Dermis microvascular lymphatic vessel endothelial cell (primary cell): ENCODE measurements at regions not wholly inside any gene's neighbourhood (a gene's known extent, or its start where the extent isn't known, plus 50 kb on each side); places are given as distances from the start of the nearest gene placed in this dataset.

Source experiments
- DNase-seq, 2 donors: peaks; one replicate each; pipeline versions ENCODE4 v3.0.0 to v3.0.0-alpha.2; 2010; ENCODE audit warnings: low read depth in 2 of 2

- no peak for DNase-seq
These were observed 233.6 kb downstream of the GLRX3 start for GRCh38 chr10:130369645-130370381.

GRCh38 chr10:130370721-130371120 lies 234.5 kb downstream of the GLRX3 start:
- no peak for DNase-seq

- DNase-seq = no peak
These were observed 235.0 kb downstream of the GLRX3 start for GRCh38 chr10:130371156-130371555.

GRCh38 chr10:130371666-130372065 lies 235.5 kb downstream of the GLRX3 start:
- DNase-seq = no peak

DNA sequence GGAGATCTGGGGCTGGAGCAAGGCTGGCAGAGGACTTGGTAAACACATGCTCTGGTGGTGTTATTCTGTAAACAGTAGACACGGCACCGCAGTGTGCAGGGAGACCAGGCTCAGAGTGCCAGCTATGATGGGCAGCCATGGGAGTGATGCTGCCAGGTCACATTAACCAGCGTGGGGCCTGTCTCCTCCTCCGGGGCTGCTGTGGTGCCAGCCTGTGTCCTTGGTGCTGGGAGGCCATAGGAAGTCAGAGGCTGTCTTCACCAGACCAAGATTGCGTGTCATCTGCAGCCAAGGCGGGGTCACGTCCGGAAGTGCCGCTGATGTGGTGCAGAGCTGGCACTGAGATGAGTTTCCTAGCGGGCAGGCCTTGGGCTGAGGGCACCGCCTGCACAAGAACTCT lies 236.0 kb downstream of the GLRX3 start:
- DNase-seq = no peak

DNA sequence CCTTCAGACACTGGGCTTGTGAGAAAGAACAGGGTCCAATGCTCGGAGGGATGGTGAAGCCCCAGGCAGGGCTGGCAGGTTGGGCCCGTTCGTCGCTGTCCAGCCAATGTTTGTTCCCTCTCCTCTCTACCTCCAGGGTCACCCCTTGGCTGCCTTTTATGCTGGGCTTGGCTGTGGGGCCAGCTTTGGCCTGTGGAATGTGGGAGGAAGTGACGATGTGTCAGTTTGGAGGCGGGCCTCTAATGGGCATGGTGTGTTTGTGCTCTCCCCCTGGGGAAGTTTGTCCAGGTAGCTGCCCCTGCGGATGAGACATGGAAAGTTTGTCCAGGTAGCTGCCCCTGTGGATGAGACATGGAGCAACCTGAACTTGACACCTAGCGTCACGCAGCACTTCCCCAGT lies 236.7 kb downstream of the GLRX3 start:
- no peak for DNase-seq

DNA sequence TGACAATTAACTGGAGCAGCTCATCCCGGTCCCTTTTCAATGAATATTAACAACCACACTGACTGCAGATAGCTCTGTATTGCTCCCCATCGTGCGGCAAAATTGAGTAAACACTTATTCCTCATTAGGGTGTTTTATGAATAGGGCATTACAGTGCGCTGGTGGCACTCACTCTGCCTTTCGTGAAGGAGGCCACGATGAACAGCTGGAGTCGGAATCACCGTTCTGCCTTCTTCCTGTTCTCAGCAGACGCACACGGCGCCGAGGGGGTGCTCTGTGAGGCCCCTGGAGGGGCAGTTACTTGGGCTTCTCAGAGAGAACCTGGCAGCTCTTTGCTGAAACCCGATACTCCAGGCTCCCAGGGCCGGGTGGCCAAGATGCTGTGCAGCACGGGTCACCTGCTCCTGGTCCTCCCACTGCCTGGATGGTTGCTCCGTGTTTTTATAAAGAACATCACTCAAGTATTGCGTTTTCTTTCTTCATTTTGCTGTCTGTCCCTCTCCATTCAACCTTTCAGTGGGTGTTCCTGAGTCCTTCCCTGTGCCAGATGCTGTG lies 241.9 kb downstream of the GLRX3 start:
- no peak for DNase-seq

- no peak for DNase-seq
These were observed 242.6 kb downstream of the GLRX3 start for GRCh38 chr10:130378556-130379400.

GRCh38 chr10:130380056-130380455 lies 243.9 kb downstream of the GLRX3 start:
- DNase-seq = no peak

GRCh38 chr10:130382031-130382430 lies 245.8 kb downstream of the GLRX3 start:
- DNase-seq = no peak

DNA sequence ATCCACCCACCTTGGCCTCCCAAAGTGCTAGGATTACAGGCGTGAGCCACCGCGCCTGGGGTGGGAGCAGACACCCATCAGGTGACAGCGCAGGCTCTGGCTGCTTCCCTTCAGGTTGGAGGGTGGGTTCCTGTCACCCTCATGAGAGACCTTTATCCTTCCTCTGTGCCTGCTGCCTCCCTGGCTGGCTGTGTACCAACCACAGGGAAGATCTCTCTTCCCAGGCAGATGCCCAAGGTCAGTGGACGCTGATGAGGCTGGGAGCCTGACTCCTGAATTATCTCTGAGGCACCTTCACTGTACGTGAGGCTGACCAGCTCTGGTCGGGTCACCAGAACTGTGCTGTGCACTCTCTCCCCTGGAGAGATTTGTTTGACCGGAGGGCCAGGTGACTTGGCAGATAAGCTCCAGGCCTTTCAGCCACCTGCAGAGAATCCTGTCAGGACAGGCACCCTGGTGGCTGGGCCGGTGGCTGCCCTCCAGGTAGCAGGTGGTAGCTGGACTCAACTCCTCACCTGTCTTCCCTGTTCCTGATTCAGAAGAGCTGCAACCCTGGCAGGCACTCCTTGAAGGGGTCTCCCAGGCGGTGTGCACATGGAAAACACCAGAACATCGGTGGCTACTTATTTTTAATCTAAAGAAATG lies 251.9 kb downstream of the GLRX3 start:
- DNase-seq = no peak

DNA sequence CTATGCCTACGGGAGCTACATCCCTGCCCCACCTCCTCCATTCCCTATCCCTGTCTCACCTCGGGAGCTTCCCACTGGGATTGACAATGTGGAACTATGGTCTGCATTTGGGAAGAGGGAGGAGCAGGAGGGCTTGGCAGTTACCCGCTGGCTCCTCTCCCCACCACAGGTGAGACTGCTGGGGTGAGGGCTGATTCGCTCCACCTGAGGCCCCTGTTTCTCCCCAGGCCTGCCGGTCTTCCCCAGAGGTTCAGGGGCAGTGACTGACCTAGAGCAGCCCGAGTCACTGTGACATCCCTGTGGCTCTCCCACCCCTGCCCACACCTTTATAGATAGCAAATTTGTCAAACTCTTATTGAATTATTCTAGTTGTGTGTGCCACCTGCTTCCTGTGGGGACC lies 252.6 kb downstream of the GLRX3 start:
- no peak for DNase-seq

GRCh38 chr10:130389906-130390305 lies 253.7 kb downstream of the GLRX3 start:
- DNase-seq = no peak

DNA sequence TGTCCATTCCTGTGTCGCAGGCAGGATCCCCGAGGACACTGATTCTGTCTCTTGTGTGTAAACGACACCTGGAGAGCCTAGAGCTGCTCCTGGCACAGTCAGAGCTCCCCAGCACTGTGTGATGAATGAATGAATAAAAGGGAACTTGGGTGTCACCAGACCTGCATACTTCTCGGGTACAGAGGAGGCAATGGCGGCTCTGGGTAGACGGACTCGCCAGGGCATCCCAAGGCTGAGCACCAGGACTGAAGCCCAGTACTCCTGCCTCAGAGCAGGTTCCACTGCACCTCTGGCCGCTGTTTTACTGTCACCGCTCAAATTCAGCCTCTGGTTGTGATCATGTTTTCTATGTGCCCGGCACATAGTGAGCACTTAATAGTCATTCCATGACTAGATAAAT lies 255.8 kb downstream of the GLRX3 start:
- DNase-seq = no peak

- no peak for DNase-seq
These were observed 257.2 kb downstream of the GLRX3 start for GRCh38 chr10:130393342-130393741.

GRCh38 chr10:130394832-130395231 lies 258.6 kb downstream of the GLRX3 start:
- DNase-seq = no peak

- DNase-seq = no peak
These were observed 259.2 kb downstream of the GLRX3 start for GRCh38 chr10:130395248-130395936.

GRCh38 chr10:130396044-130396443 lies 259.9 kb downstream of the GLRX3 start:
- DNase-seq = no peak

GRCh38 chr10:130398090-130398994 lies 262.2 kb downstream of the GLRX3 start:
- no peak for DNase-seq

DNA sequence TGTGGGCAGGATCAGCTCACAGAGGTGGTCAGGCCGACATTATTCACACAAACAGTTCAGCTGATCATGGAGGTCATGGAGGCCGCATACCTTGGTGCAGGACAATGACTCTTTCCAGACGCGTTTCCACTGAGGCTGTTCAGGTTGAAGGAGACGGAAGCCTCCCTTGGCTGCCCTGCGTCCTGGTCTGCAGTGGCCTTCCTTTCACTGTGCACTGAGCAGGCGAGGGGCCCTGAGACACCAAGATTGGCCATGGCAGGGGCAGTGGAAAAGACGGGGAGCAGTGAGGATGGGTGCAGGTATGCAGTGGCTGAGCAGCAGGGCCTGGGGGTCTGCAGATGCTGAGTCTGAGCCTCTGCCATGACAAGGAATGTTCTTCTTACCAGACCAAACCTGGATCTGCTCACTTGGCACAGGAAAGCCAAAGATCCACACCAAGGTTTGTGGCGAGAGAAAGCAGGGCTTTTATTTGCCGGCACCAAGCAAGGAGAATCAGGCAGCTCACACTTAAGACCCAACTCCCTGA lies 263.3 kb downstream of the GLRX3 start:
- no peak for DNase-seq
